ENCODE measurements at regions not wholly inside any gene's neighbourhood (a gene's known extent, or its start where the extent isn't known, plus 50 kb on each side); places are given as distances from the start of the nearest gene placed in this dataset.

- TF ChIP-seq, protein P1, sequence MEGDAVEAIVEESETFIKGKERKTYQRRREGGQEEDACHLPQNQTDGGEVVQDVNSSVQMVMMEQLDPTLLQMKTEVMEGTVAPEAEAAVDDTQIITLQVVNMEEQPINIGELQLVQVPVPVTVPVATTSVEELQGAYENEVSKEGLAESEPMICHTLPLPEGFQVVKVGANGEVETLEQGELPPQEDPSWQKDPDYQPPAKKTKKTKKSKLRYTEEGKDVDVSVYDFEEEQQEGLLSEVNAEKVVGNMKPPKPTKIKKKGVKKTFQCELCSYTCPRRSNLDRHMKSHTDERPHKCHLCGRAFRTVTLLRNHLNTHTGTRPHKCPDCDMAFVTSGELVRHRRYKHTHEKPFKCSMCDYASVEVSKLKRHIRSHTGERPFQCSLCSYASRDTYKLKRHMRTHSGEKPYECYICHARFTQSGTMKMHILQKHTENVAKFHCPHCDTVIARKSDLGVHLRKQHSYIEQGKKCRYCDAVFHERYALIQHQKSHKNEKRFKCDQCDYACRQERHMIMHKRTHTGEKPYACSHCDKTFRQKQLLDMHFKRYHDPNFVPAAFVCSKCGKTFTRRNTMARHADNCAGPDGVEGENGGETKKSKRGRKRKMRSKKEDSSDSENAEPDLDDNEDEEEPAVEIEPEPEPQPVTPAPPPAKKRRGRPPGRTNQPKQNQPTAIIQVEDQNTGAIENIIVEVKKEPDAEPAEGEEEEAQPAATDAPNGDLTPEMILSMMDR (conservative IDR thresholded peaks at IDR 0.05; ENCODE audit: low read depth, low read length) = no peak
- TF ChIP-seq EZH2 (IDR thresholded peaks at IDR 0.05; ENCODE audit: borderline replicate concordance, low read depth, low read length, poor library complexity, severe bottlenecking) = no peak
Measured at GRCh38 chrX:96619588-96619987, 65.1 kb upstream of the DIAPH2 start.

All from A673 (cell line).